ENCODE measurements at regions not wholly inside any gene's neighbourhood (a gene's known extent, or its start where the extent isn't known, plus 50 kb on each side); places are given as distances from the start of the nearest gene placed in this dataset.

DNA sequence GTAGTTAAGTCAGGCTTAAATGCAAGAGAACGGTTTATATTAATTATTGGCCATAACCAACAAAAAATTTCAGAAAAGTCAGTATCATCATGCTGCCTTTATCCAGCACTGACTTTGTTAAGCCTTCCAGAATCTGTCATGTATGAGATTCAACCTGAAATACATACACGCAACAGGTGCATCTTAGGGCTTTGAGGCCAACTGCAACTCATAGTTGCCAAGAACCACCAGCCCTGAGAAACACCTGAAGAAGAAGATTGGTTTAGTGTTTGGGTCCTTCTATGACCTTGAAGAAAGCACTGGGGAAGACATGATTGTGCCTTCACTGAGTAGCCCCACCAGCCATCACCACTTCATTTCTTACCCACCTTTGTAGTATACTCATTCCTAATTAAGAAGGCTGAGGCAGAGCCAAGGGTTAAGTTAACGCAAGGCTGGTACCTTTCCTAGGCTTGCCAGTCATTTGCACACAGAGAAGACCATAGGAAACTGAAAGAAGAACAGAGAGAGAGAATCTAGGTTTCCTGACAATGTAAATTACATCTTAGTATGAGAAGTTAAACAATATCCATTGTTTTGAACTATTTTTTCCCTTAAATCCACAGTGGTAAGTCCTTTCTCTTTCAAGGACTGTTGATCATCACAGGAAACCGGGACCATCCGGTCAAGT lies 200.1 kb upstream of the PRKCQ start:
- DNase-seq (ENCODE audit: low read depth in 2 of 3, low spot score in 2 of 3) = no peak

GRCh38 chr10:6778992-6779701 lies 199.1 kb upstream of the PRKCQ start:
- no peak for DNase-seq (ENCODE audit: low read depth in 2 of 3, low spot score in 2 of 3)

GRCh38 chr10:6776170-6776569 lies 196.1 kb upstream of the PRKCQ start:
- no peak for DNase-seq (ENCODE audit: low read depth in 2 of 3, low spot score in 2 of 3)

GRCh38 chr10:6774406-6774805 lies 194.3 kb upstream of the PRKCQ start:
- DNase-seq (ENCODE audit: low read depth in 2 of 3, low spot score in 2 of 3) = no peak

DNA sequence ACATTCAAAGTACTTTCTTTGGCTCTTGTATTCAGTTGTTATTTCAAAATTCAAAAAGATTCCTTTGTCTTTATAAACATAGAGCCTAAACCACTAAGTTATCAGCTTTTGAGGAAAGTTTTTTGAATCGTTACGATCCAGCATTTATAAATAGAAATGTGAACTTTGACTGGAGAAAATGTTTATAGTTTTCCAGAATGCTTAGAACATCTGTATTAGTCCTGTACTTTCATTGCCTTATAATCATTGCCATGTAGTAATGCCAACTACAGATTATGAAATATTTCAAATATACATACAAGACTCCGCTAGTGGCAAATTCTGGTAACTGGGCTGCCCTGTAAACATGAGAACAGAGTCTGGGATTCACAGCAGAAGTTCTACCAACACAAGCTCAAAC lies 191.3 kb upstream of the PRKCQ start:
- no peak for DNase-seq (ENCODE audit: low read depth in 2 of 3, low spot score in 2 of 3)

DNA sequence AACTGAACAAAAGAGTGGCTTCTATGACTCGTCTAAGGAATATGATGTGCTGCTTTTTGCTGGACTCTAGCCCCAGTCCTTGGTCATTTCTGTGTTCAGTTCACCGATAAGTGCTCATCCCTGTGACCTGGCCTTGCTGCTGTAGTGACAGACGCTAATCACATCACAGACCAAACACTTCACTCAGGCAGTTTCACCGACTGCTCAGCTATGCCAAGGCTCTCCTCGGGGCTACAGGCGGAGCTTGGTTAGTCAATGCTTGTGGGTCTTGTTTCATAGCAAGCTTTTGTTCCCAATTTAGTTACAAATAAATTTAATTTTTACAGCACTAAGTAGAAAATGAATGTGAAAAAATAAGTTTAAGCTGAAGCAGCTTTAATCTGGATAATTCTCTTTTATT lies 190.8 kb upstream of the PRKCQ start:
- DNase-seq (ENCODE audit: low read depth in 2 of 3, low spot score in 2 of 3) = no peak

GRCh38 chr10:6769704-6770417 lies 189.8 kb upstream of the PRKCQ start:
- no peak for DNase-seq (ENCODE audit: low read depth in 2 of 3, low spot score in 2 of 3)

GRCh38 chr10:6766131-6766801 lies 186.2 kb upstream of the PRKCQ start:
- no peak for DNase-seq (ENCODE audit: low read depth in 2 of 3, low spot score in 2 of 3)

DNA sequence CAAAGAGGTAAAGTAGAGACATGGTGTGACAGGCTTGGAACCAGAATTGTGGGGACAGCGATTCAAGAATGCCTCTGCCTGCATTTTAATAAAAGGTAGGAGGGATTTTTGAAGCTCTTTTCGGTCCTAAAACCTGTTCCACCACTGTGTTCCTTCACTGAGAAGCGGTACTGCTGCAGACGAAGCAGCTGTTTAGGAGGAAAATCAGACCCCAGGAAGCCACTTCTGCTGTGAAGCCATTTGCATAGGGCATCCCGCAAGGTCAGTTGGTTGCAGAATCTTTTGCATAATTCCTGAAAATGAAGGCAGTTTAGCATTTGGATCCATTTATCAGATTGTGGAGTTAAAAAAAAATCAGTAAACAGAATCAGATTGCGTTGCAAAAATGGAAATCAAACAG lies 183.3 kb upstream of the PRKCQ start:
- no peak for DNase-seq (ENCODE audit: low read depth in 2 of 3, low spot score in 2 of 3)

DNA sequence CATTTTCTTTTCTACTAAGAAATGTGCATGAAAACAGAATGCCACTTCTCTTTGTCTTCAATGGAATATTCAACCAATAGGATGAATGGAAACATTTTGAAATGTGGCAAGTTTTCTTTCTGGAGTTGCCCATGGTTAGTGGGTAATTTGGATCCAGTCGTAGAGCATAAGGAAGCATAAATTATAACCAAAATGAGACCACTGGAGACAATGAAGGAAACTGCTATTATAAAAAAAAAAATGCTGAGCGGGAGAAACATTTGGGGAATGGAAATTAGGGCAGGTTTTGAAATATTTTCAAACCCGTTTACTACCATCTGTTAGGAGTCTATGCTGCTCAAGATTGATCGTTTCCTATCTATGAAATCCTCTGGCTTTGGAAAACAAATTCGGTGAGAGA lies 182.9 kb upstream of the PRKCQ start:
- DNase-seq (ENCODE audit: low read depth in 2 of 3, low spot score in 2 of 3) = no peak

DNA sequence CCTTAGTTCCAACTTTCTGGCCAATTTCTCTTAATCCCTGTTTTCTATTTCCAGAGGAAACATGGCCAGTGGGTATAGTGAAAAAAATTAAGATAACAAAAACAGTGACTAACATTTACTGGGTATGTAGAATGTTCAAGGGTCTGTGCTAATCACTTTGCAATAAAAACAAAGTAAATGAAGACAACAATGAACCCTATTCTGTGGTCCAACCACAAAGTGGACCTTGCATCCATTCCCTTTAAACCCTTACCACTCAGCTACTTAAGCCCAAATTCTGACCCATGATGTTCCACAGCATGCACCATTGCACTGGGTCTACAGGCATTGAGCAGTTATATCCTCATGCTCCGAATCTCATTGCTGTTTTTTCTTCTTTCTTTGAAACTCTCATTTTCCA lies 179.9 kb upstream of the PRKCQ start:
- no peak for DNase-seq (ENCODE audit: low read depth in 2 of 3, low spot score in 2 of 3)

GRCh38 chr10:6757158-6757557 lies 177.1 kb upstream of the PRKCQ start:
- DNase-seq (ENCODE audit: low read depth in 2 of 3, low spot score in 2 of 3) = no peak

DNA sequence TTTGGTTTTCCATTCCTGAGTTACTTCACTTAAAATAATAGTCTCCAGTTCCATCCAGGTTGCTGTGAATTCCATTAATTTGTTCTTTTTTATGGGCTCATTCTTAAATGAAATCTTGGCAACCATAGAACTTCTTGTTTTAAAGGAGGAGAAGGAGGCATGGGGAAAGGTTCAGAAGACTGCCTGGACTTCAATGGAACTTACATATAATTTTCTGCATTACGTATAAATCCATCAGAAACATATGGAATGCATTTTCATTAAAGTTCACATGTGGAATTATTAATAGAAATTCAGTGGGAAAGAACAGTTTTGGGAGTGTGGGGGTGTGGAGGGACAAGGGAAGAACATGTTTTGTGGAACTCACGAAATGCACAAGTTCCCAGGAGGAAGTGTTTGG lies 176.6 kb upstream of the PRKCQ start:
- no peak for DNase-seq (ENCODE audit: low read depth in 2 of 3, low spot score in 2 of 3)

DNA sequence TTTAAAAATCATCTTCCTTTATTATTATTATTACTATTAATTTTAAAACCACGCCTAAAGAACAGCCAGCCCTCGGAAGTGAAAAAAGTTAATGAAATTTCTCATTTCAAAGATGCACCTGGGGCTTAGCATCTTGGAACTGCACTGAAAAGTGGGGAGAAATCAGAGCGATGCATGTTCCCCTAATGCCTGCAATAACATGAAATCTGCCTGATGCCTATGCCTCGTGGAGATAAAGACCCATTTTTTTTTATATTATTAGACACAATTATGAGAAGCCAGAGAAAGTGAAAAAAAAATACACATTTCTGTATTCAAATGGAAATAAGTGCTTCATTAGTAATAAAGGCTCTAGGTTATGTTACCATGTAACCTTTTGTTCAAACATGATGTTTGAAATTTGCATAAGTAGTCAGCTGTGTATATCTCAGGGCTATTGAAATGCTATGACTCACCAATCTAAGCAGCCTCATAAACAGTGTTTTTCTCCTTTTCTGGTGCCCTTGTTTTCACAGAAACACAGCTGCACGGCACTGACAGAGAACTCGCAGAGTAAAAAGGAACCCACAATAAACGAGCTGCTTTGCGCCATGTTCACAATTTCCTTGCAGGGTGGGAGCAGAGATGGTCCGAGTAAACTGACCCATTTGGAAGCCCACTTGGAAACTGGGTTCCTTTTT lies 175.8 kb upstream of the PRKCQ start:
- DNase-seq (ENCODE audit: low read depth in 2 of 3, low spot score in 2 of 3) = no peak

DNA sequence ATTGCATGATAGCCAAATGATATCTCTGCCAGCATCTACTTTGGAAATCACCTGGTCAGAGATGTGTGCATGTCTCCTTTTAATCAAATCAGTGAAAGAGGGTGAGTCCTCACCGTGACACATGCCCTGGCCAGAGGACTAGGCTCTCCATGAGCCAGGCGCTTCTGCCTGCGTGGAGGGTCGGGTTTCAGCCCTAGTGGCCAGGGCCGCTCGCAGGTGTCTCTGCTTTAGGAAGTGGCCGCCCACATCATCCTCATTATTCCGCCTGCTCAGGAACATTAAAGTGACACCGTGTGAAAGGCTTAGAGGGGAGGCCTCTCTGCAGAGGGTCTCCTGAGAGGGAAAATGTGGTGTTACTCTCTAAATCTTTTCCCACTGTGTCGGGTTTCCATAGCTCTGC lies 173.6 kb upstream of the PRKCQ start:
- no peak for DNase-seq (ENCODE audit: low read depth in 2 of 3, low spot score in 2 of 3)

GRCh38 chr10:6751363-6751762 lies 171.3 kb upstream of the PRKCQ start:
- DNase-seq (ENCODE audit: low read depth in 2 of 3, low spot score in 2 of 3) = no peak

GRCh38 chr10:6748981-6749635 lies 169.0 kb upstream of the PRKCQ start:
- DNase-seq (ENCODE audit: low read depth in 2 of 3, low spot score in 2 of 3) = no peak

DNA sequence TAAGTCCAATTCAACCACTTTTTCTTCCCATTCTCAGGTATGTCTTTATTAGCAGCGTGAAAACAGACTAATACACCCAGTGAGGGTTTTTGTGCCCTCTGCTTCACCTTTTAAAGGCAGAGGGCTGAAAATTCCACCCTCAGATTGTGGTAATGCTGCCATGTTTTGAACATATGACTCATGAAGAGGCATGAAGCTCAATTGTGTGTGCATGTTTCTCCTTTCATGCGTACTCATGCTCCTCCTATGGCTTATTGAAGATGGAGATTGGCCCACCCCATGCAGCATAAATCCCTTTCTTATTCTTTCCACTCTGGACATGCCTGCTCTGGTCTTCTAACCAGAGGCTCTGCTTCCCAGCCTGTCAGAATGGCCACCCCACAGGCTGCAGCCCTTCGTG lies 168.0 kb upstream of the PRKCQ start:
- DNase-seq (ENCODE audit: low read depth in 2 of 3, low spot score in 2 of 3) = no peak

- no peak for DNase-seq (ENCODE audit: low read depth in 2 of 3, low spot score in 2 of 3)
Measured at GRCh38 chr10:6746782-6747181, 166.7 kb upstream of the PRKCQ start.

DNA sequence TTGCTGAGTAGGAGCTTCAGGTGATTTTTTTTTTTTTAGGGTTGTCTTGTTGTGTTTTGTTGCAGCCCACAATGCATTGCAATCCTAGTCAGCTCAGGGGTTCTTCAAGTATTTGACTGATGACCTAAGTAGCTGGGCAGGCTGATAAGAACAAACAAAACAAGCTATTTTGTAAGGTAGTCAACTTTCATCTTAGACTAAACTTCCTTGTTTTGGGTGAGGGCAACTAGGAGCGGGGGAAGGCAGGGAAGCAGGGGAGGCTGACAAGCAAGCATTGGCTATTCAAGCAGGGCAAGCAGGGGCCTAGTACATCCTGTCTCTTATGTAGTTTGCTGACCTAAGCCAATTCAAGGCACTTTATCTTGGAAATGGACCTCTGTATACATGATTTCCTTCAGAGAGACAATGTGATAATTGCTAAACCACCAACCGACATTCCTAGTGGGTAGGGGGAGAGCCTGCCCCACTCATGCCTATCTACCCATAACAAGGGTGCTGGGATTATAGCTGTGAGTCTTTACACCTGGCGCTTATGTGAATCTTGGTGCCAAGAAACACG lies 163.3 kb upstream of the PRKCQ start:
- DNase-seq (ENCODE audit: low read depth in 2 of 3, low spot score in 2 of 3) = no peak
